WERI-Rb-1 (cell line): ENCODE measurements at regions not wholly inside any gene's neighbourhood (a gene's known extent, or its start where the extent isn't known, plus 50 kb on each side); places are given as distances from the start of the nearest gene placed in this dataset.

Source experiments
- DNase-seq: peaks from one replicate; pipeline ENCODE4 v3.0.0-alpha.2; 2020
- H3K27ac ChIP-seq: fragments of 250-450 bp; sonication (Bioruptor Pico); 2 replicates; pipeline ENCODE4 v1.5.1; 2020; ENCODE audit warnings: mild to moderate bottlenecking, moderate library complexity
- H3K27me3 ChIP-seq: fragments of 250-450 bp; sonication (Bioruptor Pico); 2 replicates; pipeline ENCODE4 v1.5.1; 2021; ENCODE audit warnings: mild to moderate bottlenecking, low read depth, moderate library complexity; ENCODE audit not compliant: insufficient read depth, severe bottlenecking
- H3K36me3 ChIP-seq: fragments of 250-450 bp; sonication (Bioruptor Pico); 2 replicates; pipeline ENCODE4 v1.5.1; 2020; ENCODE audit warnings: mild to moderate bottlenecking, moderate library complexity
- H3K4me3 ChIP-seq: 2 replicates; pipeline ENCODE4 v1.5.1; 2011; ENCODE audit warnings: low read depth, mild to moderate bottlenecking, control low read depth, low read length
- H3K9me3 ChIP-seq: fragments of 250-450 bp; sonication (Bioruptor Pico); 2 replicates; pipeline ENCODE4 v1.5.1; 2021; ENCODE audit warnings: mild to moderate bottlenecking, moderate library complexity; ENCODE audit not compliant: severe bottlenecking
- CTCF ChIP-seq: IDR thresholded peaks from 2 replicates; pipeline ENCODE4 v1.5.1; 2011; ENCODE audit warnings: low read depth, mild to moderate bottlenecking, control low read depth, inconsistent platforms, low read length

GRCh38 chr16:88276591-88276990 is 106.2 kb upstream of the ZNF469 start:
- H3K27ac ChIP-seq: no peak overlapping the region
- H3K4me3 ChIP-seq: no peak overlapping the region
- no peak for TF ChIP-seq CTCF
- H3K36me3 ChIP-seq: no peaks in the 10 kb centered on the region
- no peaks in the 10 kb centered on the region for H3K27me3 ChIP-seq
- no peaks in the 10 kb centered on the region for H3K9me3 ChIP-seq
- DNase-seq: no peak

GRCh38 chr16:88279998-88280397 is 102.8 kb upstream of the ZNF469 start:
- DNase-seq: no peak
- no peaks in the 10 kb centered on the region for H3K27me3 ChIP-seq
- no peak overlapping the region for H3K27ac ChIP-seq
- no peaks in the 10 kb centered on the region for H3K9me3 ChIP-seq
- H3K4me3 ChIP-seq: no peak overlapping the region
- H3K36me3 ChIP-seq: no peaks in the 10 kb centered on the region
- TF ChIP-seq CTCF: no peak

DNA sequence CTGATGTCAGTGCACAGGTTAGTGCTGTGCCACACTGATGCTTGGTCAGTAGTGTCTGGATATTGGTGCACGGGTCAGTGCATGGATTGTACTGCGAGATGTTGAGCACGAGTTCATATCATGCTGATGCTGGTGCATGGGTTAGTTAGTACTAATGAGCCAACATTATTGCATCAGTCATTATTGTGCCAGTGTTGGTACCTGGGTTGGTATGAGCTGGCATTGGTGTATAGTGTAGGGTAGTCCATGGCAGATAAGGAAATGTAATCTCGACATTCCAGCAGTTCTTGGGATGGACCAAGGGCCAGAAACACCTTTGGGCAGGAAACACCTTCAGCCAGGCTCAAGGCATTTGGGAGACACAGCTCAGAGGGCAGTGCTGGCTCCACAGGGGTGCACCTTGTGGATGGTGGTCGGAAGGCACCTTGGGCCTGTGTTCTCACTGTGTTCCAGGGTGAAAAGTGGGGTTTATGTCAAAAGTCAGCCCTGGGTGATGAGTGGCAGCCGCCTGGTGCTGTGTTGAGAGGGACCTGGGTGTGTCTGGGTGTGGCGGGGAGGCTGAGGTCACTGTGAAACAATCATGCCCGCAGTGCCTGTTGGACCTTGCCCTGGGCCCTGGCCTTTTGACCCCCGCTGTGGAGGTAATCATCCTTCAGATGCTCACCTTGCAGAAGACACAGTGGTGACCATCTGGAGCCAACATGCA is 100.7 kb upstream of the ZNF469 start:
- no peaks in the 10 kb centered on the region for H3K27me3 ChIP-seq
- H3K27ac ChIP-seq: peak overlapping the region; percentile 42
- no peak overlapping the region for H3K4me3 ChIP-seq
- DNase-seq: no peak
- no peak for TF ChIP-seq CTCF
- no peaks in the 10 kb centered on the region for H3K9me3 ChIP-seq
- H3K36me3 ChIP-seq: no peaks in the 10 kb centered on the region

DNA sequence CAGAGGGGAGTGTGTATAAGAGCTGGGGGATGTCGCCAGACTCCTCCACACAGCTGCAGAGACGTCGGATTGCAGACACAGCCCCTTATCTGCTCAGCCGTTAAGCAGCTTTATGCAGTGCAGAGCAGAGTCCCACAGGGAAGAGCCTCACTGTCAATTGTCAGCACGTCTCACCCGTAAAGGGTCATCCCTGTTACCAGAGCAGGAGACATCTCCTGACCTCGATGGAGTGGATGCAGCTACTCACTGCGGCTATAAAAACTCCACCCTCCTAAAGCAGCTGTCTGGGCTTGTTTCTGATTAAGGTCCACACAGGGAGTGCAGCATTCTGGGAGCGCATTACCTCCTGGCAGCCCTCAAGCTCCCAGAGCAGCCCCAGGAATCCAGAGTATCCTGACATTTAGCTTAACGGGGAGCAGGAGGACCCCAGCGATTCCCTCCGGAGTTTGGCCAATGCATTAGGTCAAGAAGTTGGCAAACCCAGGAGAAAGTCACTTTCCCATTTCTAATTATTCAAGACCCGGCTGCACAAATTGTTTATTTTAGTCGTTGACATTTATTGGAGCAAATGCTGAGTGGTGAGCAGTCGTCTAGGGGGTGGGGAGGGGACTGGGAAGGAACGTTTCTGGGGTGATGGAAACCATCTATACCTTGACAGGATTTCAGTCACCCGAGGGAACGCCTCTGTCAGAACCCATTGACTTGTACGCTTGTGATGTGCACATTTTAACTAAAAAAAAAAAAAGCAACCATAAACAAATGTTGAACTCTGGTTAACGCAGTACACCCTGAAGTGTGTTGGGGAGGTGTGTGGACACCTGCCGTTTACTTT is 100.0 kb upstream of the ZNF469 start:
- Histone ChIP-seq H3K36me3 (no peaks in the 10 kb centered on the region), H3K4me3 (peak overlapping the region; percentile 8; the same call in 1 of the 2 replicates), H3K27me3 (no peaks in the 10 kb centered on the region), H3K27ac (peak overlapping the region; percentile 66), H3K9me3 (no peaks in the 10 kb centered on the region)
- TF ChIP-seq CTCF: no peak
- DNase-seq: peak; percentile 82

DNA sequence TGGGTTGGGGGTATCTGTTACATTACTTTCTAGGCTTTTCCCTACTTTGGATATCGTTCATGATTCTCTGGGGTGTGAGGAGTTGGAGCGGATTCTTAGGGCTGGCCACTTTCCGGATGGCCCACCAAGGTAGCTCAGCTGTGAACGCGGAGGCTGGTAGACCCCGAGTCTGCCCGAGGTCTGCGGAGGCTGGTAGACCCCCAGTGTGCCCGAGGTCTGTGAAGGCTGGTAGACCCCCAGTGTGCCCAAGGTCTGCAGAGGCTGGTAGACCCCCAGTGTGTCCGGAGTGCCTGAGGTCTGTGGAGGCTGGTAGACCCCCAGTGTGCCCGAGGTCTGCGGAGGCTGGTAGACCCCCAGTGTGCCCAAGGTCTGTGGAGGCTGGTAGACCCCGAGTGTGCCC is 99.2 kb upstream of the ZNF469 start:
- Histone ChIP-seq H3K36me3 (no peaks in the 10 kb centered on the region), H3K27me3 (no peaks in the 10 kb centered on the region), H3K27ac (peak overlapping the region; percentile 66; the same call in 1 of the 2 replicates), H3K9me3 (no peaks in the 10 kb centered on the region), H3K4me3 (no peak overlapping the region)
- TF ChIP-seq CTCF: no peak
- DNase-seq: no peak
